ENCODE measurements at regions not wholly inside any gene's neighbourhood (a gene's known extent, or its start where the extent isn't known, plus 50 kb on each side); places are given as distances from the start of the nearest gene placed in this dataset.

DNA sequence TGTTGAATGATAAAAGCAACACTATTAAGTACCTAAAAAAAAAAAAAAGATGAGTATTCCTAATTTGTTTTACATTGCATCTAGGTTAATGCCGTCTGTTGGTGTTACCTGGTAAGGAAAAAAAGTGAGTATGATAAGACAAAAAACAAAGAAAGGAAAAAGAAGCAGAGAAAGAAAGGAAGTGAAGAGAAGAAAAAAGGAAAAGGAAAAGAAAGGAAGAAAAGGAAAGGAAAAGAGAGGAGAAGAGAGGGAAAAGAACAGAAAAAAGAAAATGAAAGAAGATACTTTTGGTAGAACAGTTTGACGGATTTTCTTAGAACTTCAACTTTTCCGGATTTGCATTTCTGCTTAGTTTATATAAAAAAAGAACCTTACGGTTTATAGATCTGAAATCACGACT lies 387.9 kb downstream of the METTL4 start:
- no peak for DNase-seq (ENCODE audit: low read depth in 1 of 2, low spot score in 1 of 2)
- TF ChIP-seq GABPA (IDR thresholded peaks at IDR 0.05; ENCODE audit: low read depth) (no peak), SPI1 (IDR thresholded peaks at IDR 0.05; ENCODE audit: borderline replicate concordance, low read depth) (no peak)
- TF ChIP-seq, protein P1, sequence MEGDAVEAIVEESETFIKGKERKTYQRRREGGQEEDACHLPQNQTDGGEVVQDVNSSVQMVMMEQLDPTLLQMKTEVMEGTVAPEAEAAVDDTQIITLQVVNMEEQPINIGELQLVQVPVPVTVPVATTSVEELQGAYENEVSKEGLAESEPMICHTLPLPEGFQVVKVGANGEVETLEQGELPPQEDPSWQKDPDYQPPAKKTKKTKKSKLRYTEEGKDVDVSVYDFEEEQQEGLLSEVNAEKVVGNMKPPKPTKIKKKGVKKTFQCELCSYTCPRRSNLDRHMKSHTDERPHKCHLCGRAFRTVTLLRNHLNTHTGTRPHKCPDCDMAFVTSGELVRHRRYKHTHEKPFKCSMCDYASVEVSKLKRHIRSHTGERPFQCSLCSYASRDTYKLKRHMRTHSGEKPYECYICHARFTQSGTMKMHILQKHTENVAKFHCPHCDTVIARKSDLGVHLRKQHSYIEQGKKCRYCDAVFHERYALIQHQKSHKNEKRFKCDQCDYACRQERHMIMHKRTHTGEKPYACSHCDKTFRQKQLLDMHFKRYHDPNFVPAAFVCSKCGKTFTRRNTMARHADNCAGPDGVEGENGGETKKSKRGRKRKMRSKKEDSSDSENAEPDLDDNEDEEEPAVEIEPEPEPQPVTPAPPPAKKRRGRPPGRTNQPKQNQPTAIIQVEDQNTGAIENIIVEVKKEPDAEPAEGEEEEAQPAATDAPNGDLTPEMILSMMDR (IDR thresholded peaks at IDR 0.05; ENCODE audit: insufficient read depth, low read length): no peak
- TF ChIP-seq, protein P2, sequence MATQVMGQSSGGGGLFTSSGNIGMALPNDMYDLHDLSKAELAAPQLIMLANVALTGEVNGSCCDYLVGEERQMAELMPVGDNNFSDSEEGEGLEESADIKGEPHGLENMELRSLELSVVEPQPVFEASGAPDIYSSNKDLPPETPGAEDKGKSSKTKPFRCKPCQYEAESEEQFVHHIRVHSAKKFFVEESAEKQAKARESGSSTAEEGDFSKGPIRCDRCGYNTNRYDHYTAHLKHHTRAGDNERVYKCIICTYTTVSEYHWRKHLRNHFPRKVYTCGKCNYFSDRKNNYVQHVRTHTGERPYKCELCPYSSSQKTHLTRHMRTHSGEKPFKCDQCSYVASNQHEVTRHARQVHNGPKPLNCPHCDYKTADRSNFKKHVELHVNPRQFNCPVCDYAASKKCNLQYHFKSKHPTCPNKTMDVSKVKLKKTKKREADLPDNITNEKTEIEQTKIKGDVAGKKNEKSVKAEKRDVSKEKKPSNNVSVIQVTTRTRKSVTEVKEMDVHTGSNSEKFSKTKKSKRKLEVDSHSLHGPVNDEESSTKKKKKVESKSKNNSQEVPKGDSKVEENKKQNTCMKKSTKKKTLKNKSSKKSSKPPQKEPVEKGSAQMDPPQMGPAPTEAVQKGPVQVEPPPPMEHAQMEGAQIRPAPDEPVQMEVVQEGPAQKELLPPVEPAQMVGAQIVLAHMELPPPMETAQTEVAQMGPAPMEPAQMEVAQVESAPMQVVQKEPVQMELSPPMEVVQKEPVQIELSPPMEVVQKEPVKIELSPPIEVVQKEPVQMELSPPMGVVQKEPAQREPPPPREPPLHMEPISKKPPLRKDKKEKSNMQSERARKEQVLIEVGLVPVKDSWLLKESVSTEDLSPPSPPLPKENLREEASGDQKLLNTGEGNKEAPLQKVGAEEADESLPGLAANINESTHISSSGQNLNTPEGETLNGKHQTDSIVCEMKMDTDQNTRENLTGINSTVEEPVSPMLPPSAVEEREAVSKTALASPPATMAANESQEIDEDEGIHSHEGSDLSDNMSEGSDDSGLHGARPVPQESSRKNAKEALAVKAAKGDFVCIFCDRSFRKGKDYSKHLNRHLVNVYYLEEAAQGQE (IDR thresholded peaks at IDR 0.05; ENCODE audit: insufficient replicate concordance, low read depth): no peak
- no peak overlapping the region for H3K4me3 ChIP-seq (replicated peaks; ENCODE audit: insufficient read depth, low read length)
- no peak overlapping the region for H3K27ac ChIP-seq (replicated peaks)
- peaks cover 7% of the 10 kb centered on the region for H3K27me3 ChIP-seq (ENCODE audit: insufficient read depth, poor library complexity, severe bottlenecking)

DNA sequence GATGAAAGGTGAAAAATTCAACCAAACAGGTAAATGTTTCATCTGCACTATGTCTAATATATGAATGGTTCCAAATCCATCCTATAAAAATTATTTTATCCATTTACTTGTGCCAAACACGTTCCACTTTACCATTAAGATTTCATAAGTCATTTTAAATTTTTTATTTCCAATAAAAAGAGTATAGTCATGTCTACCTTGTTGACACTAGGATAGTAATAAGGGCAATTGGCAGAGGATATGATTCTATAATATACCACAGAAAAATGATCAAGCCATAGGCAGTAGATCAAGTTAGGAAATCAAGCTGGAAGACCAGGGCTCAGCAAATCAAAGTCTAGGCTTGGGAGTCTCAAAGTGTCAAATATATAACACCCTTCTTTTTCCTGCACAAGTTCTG lies 384.3 kb downstream of the METTL4 start:
- H3K27me3 ChIP-seq (ENCODE audit: insufficient read depth, poor library complexity, severe bottlenecking): peaks cover 10% of the 10 kb centered on the region
- no peak for DNase-seq (ENCODE audit: low read depth in 1 of 2, low spot score in 1 of 2)
- TF ChIP-seq, protein P1 (IDR thresholded peaks at IDR 0.05; ENCODE audit: insufficient read depth, low read length): no peak
- no peak overlapping the region for H3K27ac ChIP-seq (replicated peaks)
- H3K4me3 ChIP-seq (replicated peaks; ENCODE audit: insufficient read depth, low read length): no peak overlapping the region

DNA sequence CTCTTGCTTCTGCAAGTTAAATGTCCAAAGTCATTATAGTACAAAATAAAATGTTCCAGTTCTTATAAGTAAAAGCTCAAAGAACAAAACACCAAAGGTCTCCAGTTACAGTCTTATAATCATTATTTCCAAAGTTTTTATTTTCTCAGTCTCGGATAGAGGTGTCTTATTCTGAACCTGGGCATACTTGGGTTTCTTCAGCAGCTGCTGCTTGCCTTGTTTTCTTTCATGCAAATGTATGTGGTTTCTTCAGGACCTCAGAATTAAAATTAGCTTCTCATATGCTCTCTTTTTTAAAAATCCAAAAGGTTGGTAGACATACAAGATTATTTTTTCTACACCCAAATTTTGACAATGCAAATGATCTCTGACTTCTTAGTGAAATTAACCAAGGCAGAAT lies 383.0 kb downstream of the METTL4 start:
- Histone ChIP-seq H3K4me3 (replicated peaks; ENCODE audit: insufficient read depth, low read length) (no peak overlapping the region), H3K27ac (replicated peaks) (no peak overlapping the region), H3K27me3 (ENCODE audit: insufficient read depth, poor library complexity, severe bottlenecking) (peaks cover 10% of the 10 kb centered on the region)
- no peak for DNase-seq (ENCODE audit: low read depth in 1 of 2, low spot score in 1 of 2)
- TF ChIP-seq SPI1 (IDR thresholded peaks at IDR 0.05; ENCODE audit: borderline replicate concordance, low read depth) (no peak), GABPA (IDR thresholded peaks at IDR 0.05; ENCODE audit: low read depth) (no peak), POLR2AphosphoS5 (IDR thresholded peaks at IDR 0.05; ENCODE audit: low read depth) (no peak)
- TF ChIP-seq, protein P1 (IDR thresholded peaks at IDR 0.05; ENCODE audit: insufficient read depth, low read length): no peak
- TF ChIP-seq, protein P2 (IDR thresholded peaks at IDR 0.05; ENCODE audit: insufficient replicate concordance, low read depth): no peak

DNA sequence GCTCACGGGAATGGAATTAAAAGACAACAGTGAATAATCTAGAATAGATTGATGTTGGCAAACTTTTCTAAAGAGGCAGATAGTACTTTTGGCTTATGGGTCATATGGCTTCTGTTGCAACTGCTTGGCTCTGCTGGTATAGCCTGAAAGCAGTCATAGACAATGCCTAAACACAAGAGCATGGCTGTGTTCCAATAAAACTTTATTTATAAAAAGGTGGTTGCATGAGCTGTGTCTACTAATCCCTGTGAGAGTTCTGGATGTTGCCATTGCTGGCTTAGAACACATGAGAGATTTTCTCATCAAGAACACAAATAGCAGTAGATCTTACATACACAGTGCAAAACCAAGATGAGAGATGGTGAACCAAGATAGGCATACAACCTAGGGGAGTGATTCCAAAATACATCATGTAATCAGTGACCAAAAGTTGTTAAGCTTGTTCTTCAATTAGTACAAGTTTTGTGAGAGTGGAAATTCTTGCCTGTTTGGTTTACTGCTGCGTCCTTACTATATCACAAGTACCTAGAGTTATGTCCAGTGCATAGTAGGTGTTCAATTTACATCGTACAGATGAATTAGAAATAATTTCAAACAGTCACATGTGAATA lies 380.0 kb downstream of the METTL4 start:
- Histone ChIP-seq H3K4me3 (replicated peaks; ENCODE audit: insufficient read depth, low read length) (no peak overlapping the region), H3K27me3 (ENCODE audit: insufficient read depth, poor library complexity, severe bottlenecking) (peaks cover 3% of the 10 kb centered on the region), H3K27ac (replicated peaks) (no peak overlapping the region)
- no peak for DNase-seq (ENCODE audit: low read depth in 1 of 2, low spot score in 1 of 2)
- no peak for TF ChIP-seq GABPA (IDR thresholded peaks at IDR 0.05; ENCODE audit: low read depth)
- no peak for TF ChIP-seq SPI1 (IDR thresholded peaks at IDR 0.05; ENCODE audit: borderline replicate concordance, low read depth)
- no peak for TF ChIP-seq POLR2AphosphoS5 (IDR thresholded peaks at IDR 0.05; ENCODE audit: low read depth)
- TF ChIP-seq, protein P1 (IDR thresholded peaks at IDR 0.05; ENCODE audit: insufficient read depth, low read length): no peak

Measured in HL-60 (cell line).